Right lobe of liver (tissue), 4 donors: ENCODE measurements at regions not wholly inside any gene's neighbourhood (a gene's known extent, or its start where the extent isn't known, plus 50 kb on each side); places are given as distances from the start of the nearest gene placed in this dataset.

Experiments
- CTCF ChIP-seq, 4 donors: fragments of 200-600 bp in 3 of 4; fragments of 450-650 bp in 1 of 4; IDR thresholded peaks; one replicate each; pipeline versions ENCODE4 v1.5.1 to v1.8.0; 2016 to 2022; ENCODE audit warnings: antibody characterized with exemption in 4 of 4, mild to moderate bottlenecking in 2 of 4
- POLR2A ChIP-seq: fragments of 450-650 bp; IDR thresholded peaks from one replicate; pipeline ENCODE4 v1.6.1; 2017; ENCODE audit warnings: antibody characterized with exemption, mild to moderate bottlenecking
- donor health status: DM: no; HTN: no; CAD: no.
- donor health status: DM: no; HTN: no; CAD: no.
- donor health status: DM: no; HTN: yes; CAD: no.

GRCh38 chr17:77529328-77529650, 388.5 kb downstream of the SEC14L1 start:
- TF ChIP-seq CTCF (IDR thresholded peaks at IDR 0.05) (no peak), POLR2A (no peak)
